A549 (cell line): ENCODE measurements at regions not wholly inside any gene's neighbourhood (a gene's known extent, or its start where the extent isn't known, plus 50 kb on each side); places are given as distances from the start of the nearest gene placed in this dataset.

Experiments used
- ATAC-seq, 2 experiments: fragments of 200-7000 bp in 1 of 2; fragments of >200 bp in 1 of 2; cut with Nextera tagmentation in 1 of 2; cut with Tn5 transposase in 1 of 2; 3 replicates each; pipeline versions ENCODE4 v1.8.0 to v1.9.1; 2018 to 2020; ENCODE audit warnings: mild to moderate bottlenecking in 1 of 2, moderate library complexity in 1 of 2
- CTCF ChIA-PET: fragments of 300-600 bp; sonication (Branson Sonifier 250); formaldehyde crosslinking; extraction: SDS; loops from one replicate; lab custom pipeline; 2021; ENCODE audit warnings: antibody characterized with exemption, inconsistent platforms; lab: Yijun Ruan, JAX
- POLR2A ChIA-PET: fragments of 350-600 bp; formaldehyde crosslinking; extraction: SDS; loops from one replicate; lab custom pipeline; 2021; ENCODE audit warnings: antibody characterized with exemption, inconsistent platforms; lab: Yijun Ruan, JAX
- DNase-seq, 2 experiments: peaks; one replicate each; pipeline versions ENCODE4 v3.0.0 to v3.0.0-alpha.2; 2011 to 2016; ENCODE audit warnings: low read depth in 1 of 2, low spot score in 1 of 2
- FAIRE-seq: peaks from 2 replicates; lab custom pipeline; 2011; peaks lifted over from hg19 to GRCh38; lab: Jason Lieb, UNC
- H3K27ac ChIP-seq, 2 experiments: fragments of >200 bp; sonication (Bioruptor Twin); formaldehyde crosslinking; 3 replicates each; pipeline ENCODE4 v1.5.1; 2016 to 2017
- H3K4me1 ChIP-seq: fragments of >200 bp; sonication (Bioruptor Twin); formaldehyde crosslinking; 3 replicates; pipeline ENCODE4 v1.6.1; 2016
- H3K4me2 ChIP-seq: fragments of >200 bp; sonication (Bioruptor Twin); formaldehyde crosslinking; 3 replicates; pipeline ENCODE4 v1.6.1; 2016
- H3K4me3 ChIP-seq: fragments of >200 bp; sonication (Bioruptor Twin); formaldehyde crosslinking; 3 replicates; pipeline ENCODE4 v1.5.1; 2016
- H3K9me3 ChIP-seq: fragments of >200 bp; sonication (Bioruptor Twin); formaldehyde crosslinking; 3 replicates; pipeline ENCODE4 v1.6.1; 2016
- CEBPB ChIP-seq, 2 experiments: fragments of >200 bp in 1 of 2; sonication (Bioruptor Twin) in 1 of 2; formaldehyde crosslinking in 1 of 2; IDR thresholded peaks; 2 replicates each; pipeline ENCODE4 v1.6.1; 2012 to 2016
- CHD2 ChIP-seq: fragments of 150-350 bp; IDR thresholded peaks from 2 replicates; pipeline ENCODE4 v1.6.1; 2014; ENCODE audit warnings: low read length; ENCODE audit not compliant: partially characterized antibody
- CTCF ChIP-seq: fragments of >200 bp; sonication (Bioruptor Twin); formaldehyde crosslinking; IDR thresholded peaks from 3 replicates; pipeline ENCODE4 v1.5.1; 2016
- EHF ChIP-seq: fragments of 250-450 bp; sonication (Bioruptor Pico); IDR thresholded peaks from 2 replicates; pipeline ENCODE4 v1.5.0; 2020; ENCODE audit warnings: mild to moderate bottlenecking
- EHMT2 ChIP-seq: fragments of 200-600 bp; sonication (generic); IDR thresholded peaks from 2 replicates; pipeline ENCODE4 v1.6.1; 2016; ENCODE audit warnings: antibody characterized with exemption, low read depth, mild to moderate bottlenecking, moderate library complexity
- ESRRA ChIP-seq: fragments of 150-350 bp; IDR thresholded peaks from 2 replicates; pipeline ENCODE4 v1.6.1; 2014; ENCODE audit warnings: mild to moderate bottlenecking, low read length, borderline replicate concordance
- FOXS1 ChIP-seq: fragments of 250-450 bp; sonication (Bioruptor Pico); IDR thresholded peaks from 2 replicates; pipeline ENCODE4 v1.5.0; 2020; ENCODE audit warnings: mild to moderate bottlenecking, moderate library complexity
- GATA3 ChIP-seq: IDR thresholded peaks from 2 replicates; pipeline ENCODE4 v1.6.1; 2012; ENCODE audit warnings: borderline replicate concordance
- HES2 ChIP-seq: fragments of >200 bp; sonication (Bioruptor Twin); formaldehyde crosslinking; IDR thresholded peaks from 2 replicates; pipeline ENCODE4 v1.6.1; 2016
- HOXB13 ChIP-seq: fragments of 250-450 bp; sonication (Bioruptor Pico); IDR thresholded peaks from 2 replicates; pipeline ENCODE4 v1.5.0; 2020; ENCODE audit warnings: low read depth, mild to moderate bottlenecking, moderate library complexity
- HOXB5 ChIP-seq: fragments of 250-450 bp; sonication (Bioruptor Pico); IDR thresholded peaks from 2 replicates; pipeline ENCODE4 v1.5.0; 2020; ENCODE audit warnings: mild to moderate bottlenecking, moderate library complexity
- KDM1A ChIP-seq: fragments of 200-600 bp; sonication (generic); IDR thresholded peaks from 2 replicates; pipeline ENCODE4 v1.6.1; 2016; ENCODE audit warnings: low read depth, mild to moderate bottlenecking
- KDM5A ChIP-seq: fragments of 200-600 bp; sonication (generic); IDR thresholded peaks from 2 replicates; pipeline ENCODE4 v1.6.1; 2016; ENCODE audit warnings: antibody characterized with exemption, mild to moderate bottlenecking
- MYC ChIP-seq: IDR thresholded peaks from 2 replicates; pipeline ENCODE4 v1.6.1; 2012; ENCODE audit warnings: mild to moderate bottlenecking, inconsistent platforms, low read length, improper control_type of control experiment, borderline replicate concordance
- POLR2A ChIP-seq: IDR thresholded peaks from 2 replicates; pipeline ENCODE4 v1.6.1; 2012; ENCODE audit warnings: mild to moderate bottlenecking, low read length
- SMC3 ChIP-seq: fragments of >200 bp; sonication (Bioruptor Twin); formaldehyde crosslinking; IDR thresholded peaks from 3 replicates; pipeline ENCODE4 v1.6.1; 2018; ENCODE audit warnings: inconsistent platforms
- SREBF2 ChIP-seq: fragments of 450-650 bp; IDR thresholded peaks from 2 replicates; pipeline ENCODE4 v1.6.1; 2014; ENCODE audit warnings: mild to moderate bottlenecking, moderate library complexity
- ZC3H11A ChIP-seq: fragments of 450-650 bp; IDR thresholded peaks from 2 replicates; pipeline ENCODE4 v1.6.1; 2014; ENCODE audit warnings: antibody characterized with exemption, mild to moderate bottlenecking
- ZNF302 ChIP-seq: fragments of 250-450 bp; sonication (Bioruptor Pico); IDR thresholded peaks from 2 replicates; pipeline ENCODE4 v1.9.0; 2021; ENCODE audit warnings: inconsistent platforms, mild to moderate bottlenecking, moderate library complexity
- ZSCAN20 ChIP-seq: fragments of 250-450 bp; sonication (Bioruptor Pico); IDR thresholded peaks from 2 replicates; pipeline ENCODE4 v1.8.0; 2022; ENCODE audit warnings: mild to moderate bottlenecking, moderate library complexity
- WGBS: methylation state at CpG from one replicate; pipeline ENCODE4 v1.1.6; 2017; ENCODE audit errors: missing lambda C conversion rate; 5-methylcytosine and 5-hydroxymethylcytosine counted together

- POLR2A ChIA-PET = no interaction called here
- no peak overlapping the region for H3K4me3 ChIP-seq
- FAIRE-seq = no peak
- ATAC-seq = no peak
- CTCF ChIA-PET = interaction anchor here (1.7 kb wide), 1 partner anchor 26 kb away, joined by 3 read pairs; no protein-coding TSS in a partner anchor
- H3K27ac ChIP-seq = no peak overlapping the region
- peaks cover 6% of the 10 kb centered on the region; the same call in 1 of the 3 replicates for H3K9me3 ChIP-seq
- H3K4me1 ChIP-seq = no peaks in the 10 kb centered on the region
- H3K4me2 ChIP-seq = no peak overlapping the region
- TF ChIP-seq EHF (no peak), CEBPB (IDR thresholded peaks at IDR 0.05) (no peak), FOXS1 (CRISPR knock-in tag) (no peak), HOXB5 (CRISPR knock-in tag) (no peak), CTCF (no peak), CHD2 (no peak), SMC3 (no peak), ZSCAN20 (no peak), GATA3 (no peak), POLR2A (no peak), ZC3H11A (no peak), KDM1A (no peak), EHMT2 (no peak), HOXB13 (CRISPR knock-in tag) (no peak), MYC (no peak), ZNF302 (CRISPR knock-in tag) (no peak)
- 81% methylated on average over 2 of the region's 2 CpGs for WGBS
- no peak for DNase-seq
Measured at GRCh38 chr1:234667600-234668576, 57.9 kb upstream of the IRF2BP2 start.

GRCh38 chr1:234666761-234667160 is 56.8 kb upstream of the IRF2BP2 start:
- no peak for DNase-seq
- POLR2A ChIA-PET = no interaction called here
- Histone ChIP-seq H3K9me3 (peaks cover 6% of the 10 kb centered on the region; the same call in 1 of the 3 replicates), H3K4me2 (no peak overlapping the region), H3K4me3 (no peak overlapping the region), H3K27ac (no peak overlapping the region), H3K4me1 (no peaks in the 10 kb centered on the region)
- 70% methylated on average over 4 of the region's 4 CpGs for WGBS
- CTCF ChIA-PET = interaction anchor here (0.5 to 1.7 kb wide), 2 partner anchors 24 kb away, joined by 3 to 4 read pairs; no protein-coding TSS in a partner anchor
- no peak for FAIRE-seq
- ATAC-seq = no peak
- TF ChIP-seq KDM1A (no peak), CHD2 (no peak), HES2 (no peak), CTCF (no peak), SREBF2 (no peak), ESRRA (no peak), ZC3H11A (no peak), KDM5A (no peak), POLR2A (no peak)
